ENCODE measurements at regions not wholly inside any gene's neighbourhood (a gene's known extent, or its start where the extent isn't known, plus 50 kb on each side); places are given as distances from the start of the nearest gene placed in this dataset.

- TF ChIP-seq ZNF501 (tag by site-specific recombination; IDR thresholded peaks at IDR 0.05) (no peak), RBAK (tag by site-specific recombination; IDR thresholded peaks at IDR 0.05) (no peak), ZNF624 (tag by site-specific recombination; IDR thresholded peaks at IDR 0.05) (no peak), CTCF (tag by site-specific recombination; IDR thresholded peaks at IDR 0.05) (no peak), ZEB2 (tag by site-specific recombination; IDR thresholded peaks at IDR 0.05) (no peak), ZNF513 (tag by site-specific recombination; IDR thresholded peaks at IDR 0.05) (no peak), ZNF629 (tag by site-specific recombination; IDR thresholded peaks at IDR 0.05) (no peak), REST (tag by site-specific recombination; IDR thresholded peaks at IDR 0.05) (no peak), ZNF23 (tag by site-specific recombination; IDR thresholded peaks at IDR 0.05; ENCODE audit: borderline replicate concordance) (no peak)
Measured at GRCh38 chr4:77235289-77235854, 78.4 kb downstream of the CCNG2 start.
